ENCODE measurements at regions not wholly inside any gene's neighbourhood (a gene's known extent, or its start where the extent isn't known, plus 50 kb on each side); places are given as distances from the start of the nearest gene placed in this dataset.

DNA sequence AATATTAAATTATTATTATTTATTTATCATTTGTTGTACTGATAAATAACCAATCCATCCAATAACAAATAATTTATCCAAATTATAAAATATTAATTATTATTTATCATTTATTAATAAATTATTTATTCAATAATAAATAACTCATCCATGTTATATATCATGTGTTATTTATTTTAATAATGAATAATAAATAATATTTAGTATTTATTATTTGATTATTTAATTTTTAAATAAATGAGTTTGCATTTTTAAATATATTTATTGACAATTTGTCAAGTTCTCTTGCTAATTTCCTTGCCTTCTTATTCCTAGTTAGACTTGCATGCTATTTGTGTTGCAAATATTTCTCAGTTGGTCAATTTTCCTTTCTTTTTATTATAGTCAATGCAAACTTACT is 995.4 kb downstream of the TSN start:
- Histone ChIP-seq H3K27me3 (ENCODE audit: insufficient read depth, poor library complexity, severe bottlenecking) (no peaks in the 10 kb centered on the region), H3K27ac (replicated peaks) (no peak overlapping the region), H3K4me3 (replicated peaks; ENCODE audit: insufficient read depth, low read length) (no peak overlapping the region)
- TF ChIP-seq POLR2AphosphoS5 (IDR thresholded peaks at IDR 0.05; ENCODE audit: low read depth): no peak
- TF ChIP-seq, protein P1, sequence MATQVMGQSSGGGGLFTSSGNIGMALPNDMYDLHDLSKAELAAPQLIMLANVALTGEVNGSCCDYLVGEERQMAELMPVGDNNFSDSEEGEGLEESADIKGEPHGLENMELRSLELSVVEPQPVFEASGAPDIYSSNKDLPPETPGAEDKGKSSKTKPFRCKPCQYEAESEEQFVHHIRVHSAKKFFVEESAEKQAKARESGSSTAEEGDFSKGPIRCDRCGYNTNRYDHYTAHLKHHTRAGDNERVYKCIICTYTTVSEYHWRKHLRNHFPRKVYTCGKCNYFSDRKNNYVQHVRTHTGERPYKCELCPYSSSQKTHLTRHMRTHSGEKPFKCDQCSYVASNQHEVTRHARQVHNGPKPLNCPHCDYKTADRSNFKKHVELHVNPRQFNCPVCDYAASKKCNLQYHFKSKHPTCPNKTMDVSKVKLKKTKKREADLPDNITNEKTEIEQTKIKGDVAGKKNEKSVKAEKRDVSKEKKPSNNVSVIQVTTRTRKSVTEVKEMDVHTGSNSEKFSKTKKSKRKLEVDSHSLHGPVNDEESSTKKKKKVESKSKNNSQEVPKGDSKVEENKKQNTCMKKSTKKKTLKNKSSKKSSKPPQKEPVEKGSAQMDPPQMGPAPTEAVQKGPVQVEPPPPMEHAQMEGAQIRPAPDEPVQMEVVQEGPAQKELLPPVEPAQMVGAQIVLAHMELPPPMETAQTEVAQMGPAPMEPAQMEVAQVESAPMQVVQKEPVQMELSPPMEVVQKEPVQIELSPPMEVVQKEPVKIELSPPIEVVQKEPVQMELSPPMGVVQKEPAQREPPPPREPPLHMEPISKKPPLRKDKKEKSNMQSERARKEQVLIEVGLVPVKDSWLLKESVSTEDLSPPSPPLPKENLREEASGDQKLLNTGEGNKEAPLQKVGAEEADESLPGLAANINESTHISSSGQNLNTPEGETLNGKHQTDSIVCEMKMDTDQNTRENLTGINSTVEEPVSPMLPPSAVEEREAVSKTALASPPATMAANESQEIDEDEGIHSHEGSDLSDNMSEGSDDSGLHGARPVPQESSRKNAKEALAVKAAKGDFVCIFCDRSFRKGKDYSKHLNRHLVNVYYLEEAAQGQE (IDR thresholded peaks at IDR 0.05; ENCODE audit: insufficient replicate concordance, low read depth): no peak
- no peak for TF ChIP-seq GABPA (IDR thresholded peaks at IDR 0.05; ENCODE audit: low read depth)
- TF ChIP-seq, protein P2, sequence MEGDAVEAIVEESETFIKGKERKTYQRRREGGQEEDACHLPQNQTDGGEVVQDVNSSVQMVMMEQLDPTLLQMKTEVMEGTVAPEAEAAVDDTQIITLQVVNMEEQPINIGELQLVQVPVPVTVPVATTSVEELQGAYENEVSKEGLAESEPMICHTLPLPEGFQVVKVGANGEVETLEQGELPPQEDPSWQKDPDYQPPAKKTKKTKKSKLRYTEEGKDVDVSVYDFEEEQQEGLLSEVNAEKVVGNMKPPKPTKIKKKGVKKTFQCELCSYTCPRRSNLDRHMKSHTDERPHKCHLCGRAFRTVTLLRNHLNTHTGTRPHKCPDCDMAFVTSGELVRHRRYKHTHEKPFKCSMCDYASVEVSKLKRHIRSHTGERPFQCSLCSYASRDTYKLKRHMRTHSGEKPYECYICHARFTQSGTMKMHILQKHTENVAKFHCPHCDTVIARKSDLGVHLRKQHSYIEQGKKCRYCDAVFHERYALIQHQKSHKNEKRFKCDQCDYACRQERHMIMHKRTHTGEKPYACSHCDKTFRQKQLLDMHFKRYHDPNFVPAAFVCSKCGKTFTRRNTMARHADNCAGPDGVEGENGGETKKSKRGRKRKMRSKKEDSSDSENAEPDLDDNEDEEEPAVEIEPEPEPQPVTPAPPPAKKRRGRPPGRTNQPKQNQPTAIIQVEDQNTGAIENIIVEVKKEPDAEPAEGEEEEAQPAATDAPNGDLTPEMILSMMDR (IDR thresholded peaks at IDR 0.05; ENCODE audit: insufficient read depth, low read length): no peak
- TF ChIP-seq SPI1 (IDR thresholded peaks at IDR 0.05; ENCODE audit: borderline replicate concordance, low read depth): no peak
- DNase-seq (ENCODE audit: low read depth in 1 of 2, low spot score in 1 of 2): no peak

DNA sequence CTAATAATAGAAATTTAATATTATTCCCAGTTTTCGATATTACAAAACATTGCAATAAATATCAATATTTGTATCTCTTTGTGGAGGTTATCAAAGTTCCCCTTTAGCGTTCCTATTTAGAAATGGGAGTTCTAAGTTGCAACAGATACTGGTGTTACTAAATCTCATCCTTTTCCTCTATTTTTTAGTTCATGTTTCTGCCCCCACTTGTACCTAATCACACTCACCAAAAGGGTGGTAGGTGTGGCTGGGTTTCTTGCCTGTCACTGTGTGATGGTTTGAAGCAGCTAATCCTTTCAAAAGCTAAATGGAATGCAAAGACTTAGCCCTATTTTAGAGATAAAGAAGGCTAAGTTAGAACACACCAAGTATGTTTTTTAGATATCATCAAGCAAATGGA is 997.9 kb downstream of the TSN start:
- DNase-seq (ENCODE audit: low read depth in 1 of 2, low spot score in 1 of 2): peak in 1 of 2 experiments; percentile 65
- Histone ChIP-seq H3K27me3 (ENCODE audit: insufficient read depth, poor library complexity, severe bottlenecking) (no peaks in the 10 kb centered on the region), H3K4me3 (replicated peaks; ENCODE audit: insufficient read depth, low read length) (no peak overlapping the region), H3K27ac (replicated peaks) (peak overlapping the region; percentile 71)
- TF ChIP-seq, protein P2 (IDR thresholded peaks at IDR 0.05; ENCODE audit: insufficient read depth, low read length): no peak
- TF ChIP-seq SPI1 (IDR thresholded peaks at IDR 0.05; ENCODE audit: borderline replicate concordance, low read depth): peak; percentile 16; the same call in 1 of the 2 replicates

DNA sequence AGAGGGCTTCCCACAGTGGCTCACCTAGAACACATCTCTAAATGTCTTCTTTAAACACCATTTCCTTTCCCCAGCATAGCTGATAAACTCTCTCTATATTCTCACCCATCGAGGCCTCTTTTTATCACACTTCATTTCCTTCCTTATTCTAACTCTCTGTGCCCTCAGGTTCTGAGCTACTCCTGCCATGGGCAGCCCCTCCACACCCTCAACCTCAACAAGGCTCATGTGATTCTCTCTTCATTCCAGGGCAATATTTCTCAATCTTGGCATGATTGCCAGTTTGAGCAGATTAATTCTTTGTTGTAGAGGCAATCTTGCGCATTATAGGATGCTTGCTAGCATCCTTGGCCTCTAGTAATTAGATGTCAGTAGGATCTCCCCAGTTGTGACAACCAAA is 999.1 kb downstream of the TSN start:
- Histone ChIP-seq H3K4me3 (replicated peaks; ENCODE audit: insufficient read depth, low read length) (no peak overlapping the region), H3K27ac (replicated peaks) (peak overlapping the region; percentile 71), H3K27me3 (ENCODE audit: insufficient read depth, poor library complexity, severe bottlenecking) (no peaks in the 10 kb centered on the region)
- DNase-seq (ENCODE audit: low read depth in 1 of 2, low spot score in 1 of 2): peak; percentile 71 to 77
- TF ChIP-seq POLR2AphosphoS5 (IDR thresholded peaks at IDR 0.05; ENCODE audit: low read depth) (0 out of 2 replicates have a peak, but pooled peaks have one; percentile 12), SPI1 (IDR thresholded peaks at IDR 0.05; ENCODE audit: borderline replicate concordance, low read depth) (peak; percentile 29; the same call in 1 of the 2 replicates), GABPA (IDR thresholded peaks at IDR 0.05; ENCODE audit: low read depth) (no peak)

DNA sequence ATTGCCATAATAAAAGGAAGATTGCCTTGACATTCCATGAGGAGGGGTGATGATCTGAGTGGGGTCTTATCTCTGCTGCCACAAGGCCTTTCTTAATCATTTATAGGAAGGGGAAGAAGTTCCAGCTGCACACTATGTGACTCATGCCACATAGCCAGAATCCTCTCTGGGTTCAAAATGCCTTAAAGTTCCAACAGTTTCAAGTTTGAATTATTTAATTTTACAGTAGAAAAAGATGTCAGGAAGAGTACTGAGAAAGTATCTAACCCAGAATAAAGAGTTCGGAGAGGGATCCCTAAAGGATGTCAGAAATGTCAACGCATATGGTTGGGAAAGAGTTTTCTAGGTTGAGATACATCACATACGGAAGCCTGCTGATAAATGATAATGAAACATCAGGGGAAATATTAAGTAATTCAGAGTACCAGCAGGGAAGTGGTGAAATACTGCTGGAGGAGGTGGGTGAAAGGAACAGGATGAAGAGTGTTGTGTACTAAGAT is 999.9 kb downstream of the TSN start:
- DNase-seq (ENCODE audit: low read depth in 1 of 2, low spot score in 1 of 2): peak; percentile 65 to 89
- Histone ChIP-seq H3K27me3 (ENCODE audit: insufficient read depth, poor library complexity, severe bottlenecking) (no peaks in the 10 kb centered on the region), H3K4me3 (replicated peaks; ENCODE audit: insufficient read depth, low read length) (no peak overlapping the region), H3K27ac (replicated peaks) (peak overlapping the region; percentile 71)
- TF ChIP-seq, protein P2 (IDR thresholded peaks at IDR 0.05; ENCODE audit: insufficient read depth, low read length): no peak
- TF ChIP-seq, protein P1 (IDR thresholded peaks at IDR 0.05; ENCODE audit: insufficient replicate concordance, low read depth): peak; percentile 19
- TF ChIP-seq SPI1 (IDR thresholded peaks at IDR 0.05; ENCODE audit: borderline replicate concordance, low read depth) (0 out of 2 replicates have a peak, but pooled peaks have one; percentile 44), GABPA (IDR thresholded peaks at IDR 0.05; ENCODE audit: low read depth) (0 out of 2 replicates have a peak, but pooled peaks have one; percentile 22), POLR2AphosphoS5 (IDR thresholded peaks at IDR 0.05; ENCODE audit: low read depth) (0 out of 2 replicates have a peak, but pooled peaks have one; percentile 18)

Measured in HL-60 (cell line).